ENCODE measurements at regions not wholly inside any gene's neighbourhood (a gene's known extent, or its start where the extent isn't known, plus 50 kb on each side); places are given as distances from the start of the nearest gene placed in this dataset.

DNA sequence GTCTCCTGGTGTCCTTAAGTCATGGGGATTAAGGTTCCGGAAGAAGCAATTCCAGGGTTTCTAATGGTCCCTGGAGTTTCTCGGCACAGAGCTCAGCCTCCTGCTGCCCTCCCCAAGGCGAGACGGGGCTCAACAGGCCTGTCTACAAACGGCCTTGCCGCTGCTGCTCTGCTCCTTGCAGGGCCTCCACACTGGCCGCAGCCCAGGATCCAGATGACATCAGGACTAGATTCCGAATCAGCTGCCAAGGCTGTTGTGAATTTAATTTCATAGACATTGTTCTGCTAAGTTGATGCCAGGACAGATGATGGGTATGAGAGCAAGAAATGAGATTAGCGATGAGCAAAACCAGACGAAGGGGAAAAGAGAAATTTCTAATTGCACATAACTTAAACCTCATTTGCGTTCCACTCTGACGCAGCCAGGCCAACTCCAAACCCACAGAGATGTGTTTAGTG lies 103.6 kb upstream of the BACE2 start:
- DNase-seq = no peak
- intact Hi-C loops (cut with DNase I) = loop anchor here in 1 of 2 donors (10.0 kb wide), 1 partner anchor 920 kb away; no protein-coding TSS in a partner anchor
- no peak overlapping the region for H3K27ac ChIP-seq
- whole genome bisulfite sequencing, 4 donors = 61 to 74% (median 66%) methylated on average over 10 to 12 of the region's 12 CpGs
- no peak overlapping the region for H3K4me3 ChIP-seq
- H3K36me3 ChIP-seq (replicated peaks in 1 of 2) = no peaks in the 10 kb centered on the region
- no peak for TF ChIP-seq POLR2A (IDR thresholded peaks at IDR 0.05)
- TF ChIP-seq, protein P1, sequence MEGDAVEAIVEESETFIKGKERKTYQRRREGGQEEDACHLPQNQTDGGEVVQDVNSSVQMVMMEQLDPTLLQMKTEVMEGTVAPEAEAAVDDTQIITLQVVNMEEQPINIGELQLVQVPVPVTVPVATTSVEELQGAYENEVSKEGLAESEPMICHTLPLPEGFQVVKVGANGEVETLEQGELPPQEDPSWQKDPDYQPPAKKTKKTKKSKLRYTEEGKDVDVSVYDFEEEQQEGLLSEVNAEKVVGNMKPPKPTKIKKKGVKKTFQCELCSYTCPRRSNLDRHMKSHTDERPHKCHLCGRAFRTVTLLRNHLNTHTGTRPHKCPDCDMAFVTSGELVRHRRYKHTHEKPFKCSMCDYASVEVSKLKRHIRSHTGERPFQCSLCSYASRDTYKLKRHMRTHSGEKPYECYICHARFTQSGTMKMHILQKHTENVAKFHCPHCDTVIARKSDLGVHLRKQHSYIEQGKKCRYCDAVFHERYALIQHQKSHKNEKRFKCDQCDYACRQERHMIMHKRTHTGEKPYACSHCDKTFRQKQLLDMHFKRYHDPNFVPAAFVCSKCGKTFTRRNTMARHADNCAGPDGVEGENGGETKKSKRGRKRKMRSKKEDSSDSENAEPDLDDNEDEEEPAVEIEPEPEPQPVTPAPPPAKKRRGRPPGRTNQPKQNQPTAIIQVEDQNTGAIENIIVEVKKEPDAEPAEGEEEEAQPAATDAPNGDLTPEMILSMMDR (IDR thresholded peaks at IDR 0.05) = no peak
- peaks cover 4% of the 10 kb centered on the region for H3K27me3 ChIP-seq
- H3K9me3 ChIP-seq (replicated peaks in 1 of 3) = no peaks in the 10 kb centered on the region
- H3K4me1 ChIP-seq (replicated peaks in 1 of 2) = no peaks in the 10 kb centered on the region

DNA sequence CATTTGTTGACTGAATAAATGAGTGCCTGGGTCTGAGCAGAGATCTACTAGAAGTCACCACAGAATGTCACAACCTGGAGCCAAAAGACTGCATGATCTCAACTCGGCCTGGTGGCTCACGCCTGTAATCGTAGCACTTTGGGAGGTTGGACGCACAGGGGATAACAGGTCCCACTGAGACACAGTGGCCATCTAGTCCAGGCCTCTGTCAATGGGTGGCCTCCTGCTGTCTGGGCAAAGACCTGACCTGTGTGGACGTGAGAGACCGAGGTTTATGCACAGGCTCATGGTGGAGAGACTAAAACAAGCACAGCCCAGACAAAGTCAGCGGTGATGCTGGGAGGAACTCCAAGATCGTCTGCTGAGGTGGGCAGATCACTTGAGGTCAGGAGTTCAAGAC lies 103.0 kb upstream of the BACE2 start:
- DNase-seq = no peak
- Histone ChIP-seq H3K27ac (no peak overlapping the region), H3K4me1 (replicated peaks in 1 of 2) (no peaks in the 10 kb centered on the region), H3K36me3 (replicated peaks in 1 of 2) (no peaks in the 10 kb centered on the region), H3K27me3 (peaks cover 8% of the 10 kb centered on the region), H3K9me3 (replicated peaks in 1 of 3) (no peaks in the 10 kb centered on the region), H3K4me3 (no peak overlapping the region)
- intact Hi-C loops (cut with DNase I) = loop anchor here in 1 of 2 donors (10.0 kb wide), 1 partner anchor 920 kb away; no protein-coding TSS in a partner anchor
- TF ChIP-seq, protein P1 (IDR thresholded peaks at IDR 0.05) = no peak
- no peak for TF ChIP-seq POLR2A (IDR thresholded peaks at IDR 0.05)
- WGBS, 4 donors = 80 to 89% (median 84%) methylated on average over 3 to 8 of the region's 8 CpGs

DNA sequence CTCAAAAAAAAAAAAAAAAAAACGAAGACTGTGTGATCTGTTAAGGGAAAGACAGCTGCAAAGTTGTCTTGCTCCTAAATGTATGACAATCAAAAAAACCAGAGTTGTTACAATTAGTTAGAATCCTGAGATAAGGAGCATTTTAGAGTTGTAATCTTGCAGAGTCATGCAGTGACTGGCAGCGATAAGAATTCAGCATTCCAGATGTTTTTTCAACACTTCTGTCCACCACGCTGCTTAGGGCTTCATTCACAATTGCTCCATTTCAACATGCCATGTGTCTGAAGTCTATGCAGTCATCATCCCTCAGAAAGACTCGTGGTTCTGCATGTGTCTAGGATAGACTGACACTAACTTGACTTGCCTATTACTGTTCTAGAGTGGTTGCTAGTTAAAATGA lies 102.4 kb upstream of the BACE2 start:
- TF ChIP-seq, protein P1 (IDR thresholded peaks at IDR 0.05) = no peak
- no peak for TF ChIP-seq POLR2A (IDR thresholded peaks at IDR 0.05)
- no peak overlapping the region for H3K27ac ChIP-seq
- H3K9me3 ChIP-seq (replicated peaks in 1 of 3) = no peaks in the 10 kb centered on the region
- H3K27me3 ChIP-seq = peaks cover 11% of the 10 kb centered on the region
- intact Hi-C loops (cut with DNase I) = loop anchor here in 1 of 2 donors (10.0 kb wide), 1 partner anchor 921 kb away; no protein-coding TSS in a partner anchor
- no peaks in the 10 kb centered on the region for H3K4me1 ChIP-seq (replicated peaks in 1 of 2)
- no peak for DNase-seq
- WGBS, 4 donors = 52 to 62% (median 56%) methylated on average over 4 of the region's 4 CpGs
- H3K4me3 ChIP-seq = no peak overlapping the region
- H3K36me3 ChIP-seq (replicated peaks in 1 of 2) = no peaks in the 10 kb centered on the region

DNA sequence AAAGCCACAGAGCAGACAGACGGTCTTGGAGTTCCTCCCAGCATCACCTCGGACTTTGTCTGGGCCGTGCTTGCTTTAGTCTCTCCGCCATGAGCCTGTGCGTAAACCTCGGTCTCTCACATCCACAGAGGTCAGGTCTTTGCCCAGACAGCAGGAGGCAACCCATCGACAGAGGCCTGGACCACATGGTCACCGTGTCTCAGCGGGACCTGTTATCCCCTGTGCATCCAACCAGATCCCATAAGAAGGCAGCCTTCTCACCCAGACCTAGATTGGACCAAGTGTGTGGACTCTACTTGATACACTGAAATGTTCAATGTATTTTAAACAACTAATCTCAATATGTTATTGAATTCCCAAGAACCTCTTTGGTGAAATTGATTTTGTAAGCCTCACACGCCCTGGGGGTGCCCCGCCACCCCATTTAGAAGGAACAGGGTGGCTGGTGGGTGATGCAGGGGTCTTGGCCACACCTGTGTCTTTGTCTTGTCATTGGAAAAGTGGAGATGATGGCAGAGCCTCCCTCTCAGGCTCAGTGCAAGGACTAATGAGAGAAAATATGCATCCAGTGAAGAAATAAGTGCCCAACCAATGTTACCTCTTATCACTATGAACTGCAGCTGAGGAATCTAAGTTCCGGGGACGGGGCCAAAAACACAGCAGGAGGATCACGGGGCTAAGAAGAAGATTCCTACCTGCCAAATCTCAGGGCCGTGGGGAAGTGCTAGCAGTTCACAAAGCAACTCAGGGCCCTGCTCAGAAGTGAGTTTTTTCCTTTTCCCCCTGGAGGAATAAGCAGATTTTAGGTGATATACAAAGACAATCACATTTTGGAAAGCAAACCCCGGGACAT lies 101.6 kb upstream of the BACE2 start:
- 74 to 83% (median 81%) methylated on average over 16 of the region's 16 CpGs for WGBS, 4 donors
- no peak for DNase-seq
- TF ChIP-seq POLR2A (IDR thresholded peaks at IDR 0.05) = no peak
- TF ChIP-seq, protein P1 (IDR thresholded peaks at IDR 0.05) = no peak

More for the DNA sequence above, 101.6 kb upstream of the BACE2 start:
- Histone ChIP-seq H3K4me1 (replicated peaks in 1 of 2) (no peaks in the 10 kb centered on the region), H3K27me3 (peaks cover 11% of the 10 kb centered on the region), H3K36me3 (replicated peaks in 1 of 2) (no peaks in the 10 kb centered on the region), H3K27ac (no peak overlapping the region), H3K9me3 (replicated peaks in 1 of 3) (no peaks in the 10 kb centered on the region), H3K4me3 (no peak overlapping the region)
- intact Hi-C loops (cut with DNase I) = loop anchor here in 1 of 2 donors (10.0 kb wide), 1 partner anchor 922 kb away; no protein-coding TSS in a partner anchor

All from adrenal gland (tissue), 9 donors.